ENCODE measurements at regions not wholly inside any gene's neighbourhood (a gene's known extent, or its start where the extent isn't known, plus 50 kb on each side); places are given as distances from the start of the nearest gene placed in this dataset.

GRCh38 chr18:40529478-40529877, 1425.6 kb upstream of the PIK3C3 start:
- no peaks in the 10 kb centered on the region for H3K4me1 ChIP-seq (ENCODE audit: low read depth)
- H3K27ac ChIP-seq = no peak overlapping the region
- peak; percentile 16 for TF ChIP-seq CTCF (IDR thresholded peaks at IDR 0.05; ENCODE audit: low read depth, low read length)
- no peak overlapping the region for H3K4me3 ChIP-seq
- H3K9me3 ChIP-seq (ENCODE audit: low read depth) = no peaks in the 10 kb centered on the region
- DNase-seq (ENCODE audit: low read depth in 1 of 2, low spot score in 1 of 2) = peak in 1 of 2 donors; percentile 43
- H3K27me3 ChIP-seq = no peaks in the 10 kb centered on the region
- H3K36me3 ChIP-seq = no peaks in the 10 kb centered on the region

DNA sequence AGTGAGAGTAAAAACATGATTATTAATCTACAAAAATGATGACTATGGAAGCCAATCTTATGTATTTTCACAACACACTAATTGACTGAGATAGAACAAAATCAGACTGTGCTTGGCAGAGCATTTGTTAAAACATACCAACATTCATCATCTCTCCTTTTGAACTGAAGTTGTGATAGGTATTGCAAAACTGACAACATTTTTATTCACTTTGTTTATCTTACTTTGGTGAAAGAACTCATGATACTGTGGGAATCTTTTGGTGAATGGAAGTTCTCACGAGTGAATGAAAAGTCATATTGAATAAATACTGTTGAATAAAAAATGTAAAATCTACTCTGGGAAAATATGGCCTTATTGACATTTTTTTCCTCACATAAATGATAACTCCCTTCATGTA, 1430.2 kb upstream of the PIK3C3 start:
- H3K36me3 ChIP-seq = no peaks in the 10 kb centered on the region
- H3K4me3 ChIP-seq = no peak overlapping the region
- H3K27ac ChIP-seq = no peak overlapping the region
- TF ChIP-seq CTCF (IDR thresholded peaks at IDR 0.05; ENCODE audit: low read depth, low read length) = no peak
- DNase-seq (ENCODE audit: low read depth in 1 of 2, low spot score in 1 of 2) = no peak
- H3K4me1 ChIP-seq (ENCODE audit: low read depth) = no peaks in the 10 kb centered on the region
- H3K27me3 ChIP-seq = no peaks in the 10 kb centered on the region
- H3K9me3 ChIP-seq (ENCODE audit: low read depth) = no peaks in the 10 kb centered on the region

DNA sequence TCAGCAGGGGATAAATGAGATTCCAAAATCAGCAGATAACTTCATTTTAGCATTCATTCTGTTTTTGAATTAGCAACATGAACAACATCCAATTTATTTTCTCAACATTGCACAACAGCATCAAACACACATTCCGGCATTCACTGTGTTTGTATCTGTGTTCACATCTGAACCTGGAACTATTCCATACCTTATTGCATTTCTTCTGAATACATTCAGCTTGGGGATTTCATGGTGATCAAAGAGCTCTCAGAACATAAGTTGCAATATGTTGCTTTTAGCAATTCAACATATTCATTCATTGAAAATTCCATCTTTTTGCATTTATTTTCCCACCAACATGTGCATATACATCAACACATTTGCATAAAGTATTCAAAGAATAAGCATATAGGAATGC, 1431.7 kb upstream of the PIK3C3 start:
- H3K27ac ChIP-seq = no peak overlapping the region
- no peaks in the 10 kb centered on the region for H3K4me1 ChIP-seq (ENCODE audit: low read depth)
- H3K4me3 ChIP-seq = no peak overlapping the region
- no peaks in the 10 kb centered on the region for H3K36me3 ChIP-seq
- no peaks in the 10 kb centered on the region for H3K9me3 ChIP-seq (ENCODE audit: low read depth)
- H3K27me3 ChIP-seq = no peaks in the 10 kb centered on the region
- TF ChIP-seq CTCF (IDR thresholded peaks at IDR 0.05; ENCODE audit: low read depth, low read length) = no peak
- no peak for DNase-seq (ENCODE audit: low read depth in 1 of 2, low spot score in 1 of 2)

DNA sequence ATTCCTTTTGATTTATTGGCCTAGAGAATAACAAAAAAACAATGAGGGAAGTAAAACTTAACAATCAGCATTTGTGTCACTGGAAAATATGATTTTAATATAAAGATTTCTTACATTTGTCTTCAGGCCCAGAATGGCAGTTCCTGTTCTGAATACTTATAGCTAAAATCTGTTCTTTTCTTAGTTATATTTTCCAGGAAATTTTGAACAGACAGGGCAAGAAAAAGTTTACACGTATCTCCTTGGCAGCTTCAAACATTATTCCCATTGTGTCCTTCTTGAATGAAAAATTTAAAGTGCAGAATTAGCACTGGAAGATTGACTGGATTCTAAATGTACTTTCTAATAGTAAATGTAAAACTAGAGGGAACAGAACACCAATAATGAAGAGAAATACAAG, 1454.0 kb upstream of the PIK3C3 start:
- no peak overlapping the region for H3K27ac ChIP-seq
- no peak for DNase-seq (ENCODE audit: low read depth in 1 of 2, low spot score in 1 of 2)
- H3K36me3 ChIP-seq = no peaks in the 10 kb centered on the region
- TF ChIP-seq CTCF (IDR thresholded peaks at IDR 0.05; ENCODE audit: low read depth, low read length) = no peak
- no peaks in the 10 kb centered on the region for H3K9me3 ChIP-seq (ENCODE audit: low read depth)
- no peak overlapping the region for H3K4me3 ChIP-seq
- H3K27me3 ChIP-seq = no peaks in the 10 kb centered on the region
- no peaks in the 10 kb centered on the region for H3K4me1 ChIP-seq (ENCODE audit: low read depth)

DNA sequence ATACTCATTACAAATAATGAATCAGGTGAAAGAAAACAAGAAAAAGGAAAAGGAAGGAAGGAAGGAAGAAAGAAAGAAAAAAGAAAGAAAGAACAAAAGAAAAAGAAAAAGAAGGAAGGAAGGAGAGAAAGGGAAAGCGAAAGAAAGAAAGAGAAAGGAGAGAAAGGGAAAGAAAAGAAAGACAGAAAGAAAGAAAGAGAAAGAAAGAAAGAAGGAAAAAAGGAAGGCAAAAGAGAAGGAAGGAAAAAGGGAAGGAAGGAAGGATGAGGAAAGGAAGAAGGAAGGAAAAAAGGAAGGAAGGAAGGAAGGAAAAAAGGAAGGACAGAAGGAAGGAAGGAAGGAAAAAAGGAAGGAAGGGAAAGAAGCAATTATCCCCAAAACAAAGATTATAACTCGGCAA, 1460.4 kb upstream of the PIK3C3 start:
- Histone ChIP-seq H3K27me3 (no peaks in the 10 kb centered on the region), H3K4me3 (no peak overlapping the region), H3K36me3 (no peaks in the 10 kb centered on the region), H3K9me3 (ENCODE audit: low read depth) (no peaks in the 10 kb centered on the region), H3K27ac (no peak overlapping the region), H3K4me1 (ENCODE audit: low read depth) (no peaks in the 10 kb centered on the region)
- DNase-seq (ENCODE audit: low read depth in 1 of 2, low spot score in 1 of 2) = no peak
- TF ChIP-seq CTCF (IDR thresholded peaks at IDR 0.05; ENCODE audit: low read depth, low read length) = no peak

DNA sequence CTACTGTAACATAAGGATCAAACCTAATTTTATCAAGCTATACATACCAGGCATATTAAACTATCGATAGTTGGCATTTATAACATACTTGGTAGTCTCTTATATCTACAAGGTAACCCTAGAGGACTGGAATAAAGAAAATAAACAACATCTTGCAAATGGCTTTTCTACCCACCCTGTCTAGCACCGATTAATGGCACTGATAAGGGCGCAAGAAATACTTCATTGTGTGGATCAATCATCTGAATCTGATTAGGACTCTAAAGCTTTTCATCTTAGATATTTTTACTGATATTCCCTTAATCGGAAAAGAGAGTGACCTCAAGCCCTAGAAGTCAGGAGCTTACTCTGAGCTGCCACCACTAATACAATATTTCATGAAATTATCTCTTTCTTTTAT, 1461.7 kb upstream of the PIK3C3 start:
- no peak overlapping the region for H3K27ac ChIP-seq
- no peak for TF ChIP-seq CTCF (IDR thresholded peaks at IDR 0.05; ENCODE audit: low read depth, low read length)

More for the DNA sequence above, 1461.7 kb upstream of the PIK3C3 start:
- Histone ChIP-seq H3K4me3 (no peak overlapping the region), H3K36me3 (no peaks in the 10 kb centered on the region), H3K27me3 (no peaks in the 10 kb centered on the region), H3K4me1 (ENCODE audit: low read depth) (no peaks in the 10 kb centered on the region), H3K9me3 (ENCODE audit: low read depth) (no peaks in the 10 kb centered on the region)
- no peak for DNase-seq (ENCODE audit: low read depth in 1 of 2, low spot score in 1 of 2)

Measured in cardiac muscle cell (in vitro differentiated cells and primary cell).